ENCODE measurements at regions not wholly inside any gene's neighbourhood (a gene's known extent, or its start where the extent isn't known, plus 50 kb on each side); places are given as distances from the start of the nearest gene placed in this dataset.
A peak's percentile ranks its signal among the peaks of the same experiment; 100 is the strongest.

DNA sequence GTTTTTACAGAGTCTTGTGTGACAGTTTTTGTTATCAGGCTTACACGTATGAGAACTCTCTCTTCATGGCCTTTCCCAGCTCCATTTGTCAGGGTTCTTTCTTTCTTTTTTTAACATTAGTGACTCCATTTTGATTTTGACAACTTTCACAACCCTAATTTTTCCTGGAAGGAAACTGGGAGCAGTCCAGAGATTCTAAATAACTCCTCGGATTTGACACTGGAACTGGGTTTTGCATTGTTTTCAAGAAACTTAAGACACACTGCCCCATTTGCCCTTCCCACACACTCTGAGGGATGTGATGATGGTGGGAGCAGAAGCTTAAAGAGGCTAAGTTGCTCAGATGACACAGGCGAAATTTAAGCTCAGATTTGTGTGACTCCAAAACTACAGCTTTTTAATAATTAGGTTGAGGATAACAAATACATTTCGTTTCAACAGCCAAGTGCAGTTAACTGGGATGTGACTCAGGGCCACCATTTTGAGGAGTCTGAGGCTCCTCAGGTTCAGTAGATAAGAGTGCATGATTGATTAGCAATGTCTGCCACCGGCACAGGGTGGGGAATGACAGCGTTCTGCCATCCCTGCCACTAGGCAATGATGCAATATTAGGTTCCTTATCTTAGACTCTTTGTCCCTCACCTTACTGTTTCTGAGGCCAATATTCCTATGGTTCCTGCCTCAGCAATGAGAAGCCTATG, 95.1 kb upstream of the ATP1A1 start:
- no peak for DNase-seq (ENCODE audit: low read depth)
- H3K4me3 ChIP-seq (ENCODE audit: low read depth, low read length), result no peak overlapping the region
- TF ChIP-seq CTCF (IDR thresholded peaks at IDR 0.05; ENCODE audit: insufficient read depth, low read depth, low read length), result no peak

DNA sequence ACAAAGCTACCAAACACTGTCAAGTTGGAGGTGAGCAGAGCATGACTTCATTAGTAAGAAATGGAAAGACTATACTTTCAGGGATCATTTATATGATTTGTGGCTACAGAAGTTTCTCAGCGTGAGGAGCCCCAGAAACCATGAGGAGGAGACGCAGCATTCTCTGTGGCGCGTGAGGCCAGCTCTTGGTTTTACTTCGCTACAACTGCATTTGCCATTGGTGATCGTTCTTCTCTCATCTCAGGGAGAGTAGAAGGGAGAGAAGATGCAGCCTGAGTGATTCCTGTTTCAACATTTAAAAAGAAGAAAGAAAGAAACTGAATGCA, 94.5 kb upstream of the ATP1A1 start:
- no peak for DNase-seq (ENCODE audit: low read depth)
- TF ChIP-seq CTCF (IDR thresholded peaks at IDR 0.05; ENCODE audit: insufficient read depth, low read depth, low read length), result no peak
- H3K4me3 ChIP-seq (ENCODE audit: low read depth, low read length), result no peak overlapping the region

- no peak overlapping the region for H3K4me3 ChIP-seq (ENCODE audit: low read depth, low read length)
- no peak for DNase-seq (ENCODE audit: low read depth)
- TF ChIP-seq CTCF (IDR thresholded peaks at IDR 0.05; ENCODE audit: insufficient read depth, low read depth, low read length), result no peak
Observed at GRCh38 chr1:116279715-116280114, 93.3 kb upstream of the ATP1A1 start.

DNA sequence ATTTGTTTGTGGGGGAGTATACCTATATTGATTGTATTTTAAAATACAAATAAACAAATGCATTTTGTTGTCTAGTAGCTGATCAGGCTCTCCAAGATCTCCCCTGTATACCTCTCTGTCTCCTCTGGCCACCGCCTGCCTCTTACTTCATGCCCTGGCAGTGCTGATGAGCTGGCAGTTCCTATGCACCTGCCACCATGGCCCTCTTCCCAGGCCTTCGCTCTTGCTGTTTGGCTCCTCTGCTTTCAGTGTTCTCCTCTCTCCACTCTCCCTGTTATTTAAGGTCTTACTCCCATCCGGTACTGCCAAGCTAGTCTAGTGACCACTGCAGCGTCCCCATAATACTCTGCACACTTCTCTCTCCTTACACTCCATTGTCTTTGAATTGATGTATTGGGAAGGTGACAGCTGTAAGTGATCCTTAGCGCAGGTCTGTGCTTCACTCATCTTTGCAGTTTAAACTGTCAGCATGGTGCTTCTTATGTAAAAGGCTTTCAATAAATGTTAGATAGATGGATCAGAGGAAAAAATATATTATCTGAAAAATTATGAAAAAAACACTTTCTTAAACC, 88.1 kb upstream of the ATP1A1 start:
- TF ChIP-seq CTCF (IDR thresholded peaks at IDR 0.05; ENCODE audit: insufficient read depth, low read depth, low read length), result no peak

DNA sequence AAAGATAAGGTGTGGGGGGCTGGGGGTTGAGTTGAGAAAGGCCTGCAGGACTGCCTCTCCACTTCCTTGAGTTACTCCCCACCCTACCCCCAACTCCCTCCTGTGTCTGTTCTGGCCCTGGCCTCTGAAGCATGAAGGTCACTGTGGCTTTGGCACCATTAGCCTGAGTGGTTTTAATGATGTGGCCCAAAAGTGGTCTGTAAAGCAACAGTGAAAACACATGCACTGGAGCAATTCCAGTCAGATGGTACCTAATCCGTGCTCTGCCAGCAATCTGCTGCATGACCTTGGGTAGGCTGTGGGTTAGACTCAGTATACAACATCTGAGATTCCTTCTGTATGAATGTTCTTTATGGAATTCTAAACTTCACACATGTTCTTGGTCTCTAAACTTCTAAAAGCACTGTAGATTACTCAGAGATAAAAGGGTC, 86.5 kb upstream of the ATP1A1 start:
- H3K4me3 ChIP-seq (ENCODE audit: low read depth, low read length), result no peak overlapping the region
- DNase-seq (ENCODE audit: low read depth), result peak; percentile 97
- no peak for TF ChIP-seq CTCF (IDR thresholded peaks at IDR 0.05; ENCODE audit: insufficient read depth, low read depth, low read length)

More for the DNA sequence above, 88.1 kb upstream of the ATP1A1 start:
- no peak for DNase-seq (ENCODE audit: low read depth)
- no peak overlapping the region for H3K4me3 ChIP-seq (ENCODE audit: low read depth, low read length)

GRCh38 chr1:116287341-116288200, 85.5 kb upstream of the ATP1A1 start:
- peak; percentile 10 for DNase-seq (ENCODE audit: low read depth)
- no peak overlapping the region for H3K4me3 ChIP-seq (ENCODE audit: low read depth, low read length)
- TF ChIP-seq CTCF (IDR thresholded peaks at IDR 0.05; ENCODE audit: insufficient read depth, low read depth, low read length), result no peak
